Central memory CD4-positive, alpha-beta T cell (primary cell): ENCODE measurements at regions not wholly inside any gene's neighbourhood (a gene's known extent, or its start where the extent isn't known, plus 50 kb on each side); places are given as distances from the start of the nearest gene placed in this dataset.

Source experiments
- DNase-seq: peaks from one replicate; pipeline ENCODE4 v3.0.0; 2022

DNA sequence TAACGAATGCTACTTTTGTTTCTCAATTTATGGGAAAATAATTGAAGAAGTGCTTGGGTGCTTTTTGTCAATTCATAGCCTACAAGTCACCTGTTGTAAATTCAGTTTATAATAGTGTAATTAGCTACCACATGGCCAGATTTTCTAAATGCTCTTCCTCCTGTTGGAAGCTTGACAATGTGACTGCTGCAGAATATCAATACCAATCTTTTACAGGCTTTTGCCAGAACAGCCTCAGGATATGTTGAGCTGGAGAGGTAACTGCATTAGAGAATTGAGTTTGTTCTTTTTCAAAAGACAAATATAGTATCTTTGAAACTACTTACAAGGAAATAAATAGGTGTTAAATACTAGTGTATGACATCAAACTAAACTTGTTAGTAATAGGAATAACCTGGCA is 277.8 kb downstream of the POU4F1 start:
- no peak for DNase-seq

GRCh38 chr13:78323848-78324247 is 279.5 kb downstream of the POU4F1 start:
- DNase-seq: no peak

- DNase-seq: no peak
Measured at GRCh38 chr13:78323040-78323439, 280.3 kb downstream of the POU4F1 start.

DNA sequence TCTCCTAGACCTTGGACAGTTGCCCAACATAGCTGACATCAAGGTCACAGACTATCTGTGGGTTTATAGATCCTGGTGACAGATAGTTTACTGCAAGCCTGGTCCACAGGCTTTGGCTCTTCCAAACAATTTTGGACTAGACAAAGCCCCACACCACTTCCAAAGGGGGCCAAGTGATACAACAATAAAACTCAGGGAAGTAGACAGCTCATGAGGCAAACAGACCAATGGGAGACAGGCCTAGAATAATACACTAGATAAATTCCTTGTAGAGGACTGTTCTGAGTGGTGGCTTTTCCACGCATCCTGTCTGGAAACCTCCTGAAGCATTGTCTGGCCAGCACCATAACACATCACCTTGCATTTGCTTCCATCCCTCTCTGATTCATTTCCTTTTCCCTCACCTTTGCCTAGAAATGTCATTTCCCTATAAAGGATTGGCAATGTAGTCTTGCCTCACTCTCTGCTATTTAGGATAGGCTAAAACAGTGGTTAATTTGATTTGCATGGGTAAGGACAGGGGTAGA is 284.2 kb downstream of the POU4F1 start:
- DNase-seq: no peak

- DNase-seq: no peak
Measured at GRCh38 chr13:78317030-78317429, 286.3 kb downstream of the POU4F1 start.

- no peak for DNase-seq
Measured at GRCh38 chr13:78309497-78310180, 293.7 kb downstream of the POU4F1 start.

DNA sequence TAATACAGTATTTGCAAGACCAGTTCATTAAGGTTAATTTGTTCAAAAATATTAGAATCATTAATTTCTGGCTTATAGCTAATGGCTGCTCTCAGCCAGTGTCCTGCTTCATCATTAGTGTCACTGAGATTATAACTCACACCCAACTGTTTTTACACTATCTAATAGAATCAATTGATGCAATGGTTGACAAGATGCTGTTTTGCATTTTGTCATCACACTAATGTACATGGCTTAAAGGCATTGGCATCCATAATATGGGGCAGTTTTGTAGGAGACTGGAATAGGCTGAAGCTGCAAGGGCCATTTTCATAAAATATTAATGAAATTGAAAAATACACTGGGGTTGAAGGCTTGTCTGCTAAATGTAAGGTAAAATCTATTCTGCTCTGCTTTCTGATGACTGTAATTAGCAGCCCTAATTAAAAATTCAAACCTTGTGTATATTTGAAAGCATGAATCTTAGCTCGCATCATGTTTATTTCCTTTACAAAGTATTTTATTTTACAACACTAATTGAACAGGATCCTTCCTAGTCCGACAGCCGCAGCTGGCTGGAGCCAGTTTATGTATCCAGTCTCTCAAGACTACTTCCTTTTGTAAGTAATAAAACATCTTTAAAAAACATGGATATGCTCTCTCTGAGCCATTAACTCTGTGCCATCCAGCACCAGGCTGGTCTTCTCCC is 296.7 kb downstream of the POU4F1 start:
- DNase-seq: no peak

- no peak for DNase-seq
Measured at GRCh38 chr13:78305171-78305570, 298.2 kb downstream of the POU4F1 start.

- no peak for DNase-seq
Measured at GRCh38 chr13:78299832-78300623, 303.3 kb downstream of the POU4F1 start.

GRCh38 chr13:78298657-78299056 is 304.7 kb downstream of the POU4F1 start:
- no peak for DNase-seq

DNA sequence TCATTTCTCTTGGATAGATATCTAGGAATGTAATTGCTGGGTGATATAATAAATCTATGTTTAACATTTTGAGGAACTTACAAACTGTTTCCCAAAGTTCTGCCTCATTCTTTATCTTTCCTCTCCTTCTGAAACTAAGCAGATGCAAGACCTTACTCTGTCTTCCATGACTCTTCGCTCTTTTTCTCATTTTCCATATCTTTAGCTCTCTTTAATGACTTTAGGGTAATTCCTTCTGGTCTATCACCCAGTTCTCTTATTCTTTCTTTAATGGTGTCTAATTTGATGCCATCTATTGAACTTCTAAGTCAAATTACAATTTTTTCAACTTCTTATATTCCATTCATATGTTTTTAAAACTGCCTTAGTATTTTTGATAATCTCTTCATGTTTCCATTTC is 316.6 kb downstream of the POU4F1 start:
- DNase-seq: no peak

- no peak for DNase-seq
Measured at GRCh38 chr13:78265098-78265497, 338.3 kb downstream of the POU4F1 start.

- no peak for DNase-seq
Measured at GRCh38 chr13:78258304-78258703, 339.7 kb upstream of the EDNRB start.

DNA sequence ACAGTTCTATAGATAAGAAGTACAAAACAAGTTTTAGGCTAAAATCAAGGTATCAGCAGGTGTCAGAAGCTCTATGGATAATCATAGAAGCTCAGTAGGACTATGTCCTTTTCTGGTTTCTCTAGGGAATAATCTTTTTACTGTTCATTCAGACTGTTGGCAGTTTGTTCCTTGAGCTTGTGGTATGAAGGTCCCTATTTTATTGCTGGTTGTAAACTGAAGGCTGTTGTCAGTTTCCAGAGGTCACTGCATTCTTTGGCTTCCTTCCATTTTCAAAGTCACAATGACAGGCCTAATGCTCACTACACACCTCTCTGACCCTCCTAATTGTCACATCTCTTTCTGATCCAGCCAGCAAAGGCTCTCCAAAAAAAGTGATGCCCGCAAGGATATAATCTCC is 337.9 kb upstream of the EDNRB start:
- no peak for DNase-seq

- DNase-seq: no peak
Measured at GRCh38 chr13:78254113-78254512, 335.5 kb upstream of the EDNRB start.

- no peak for DNase-seq
Measured at GRCh38 chr13:78247362-78247761, 328.7 kb upstream of the EDNRB start.

GRCh38 chr13:78241278-78241919 is 322.8 kb upstream of the EDNRB start:
- DNase-seq: no peak

DNA sequence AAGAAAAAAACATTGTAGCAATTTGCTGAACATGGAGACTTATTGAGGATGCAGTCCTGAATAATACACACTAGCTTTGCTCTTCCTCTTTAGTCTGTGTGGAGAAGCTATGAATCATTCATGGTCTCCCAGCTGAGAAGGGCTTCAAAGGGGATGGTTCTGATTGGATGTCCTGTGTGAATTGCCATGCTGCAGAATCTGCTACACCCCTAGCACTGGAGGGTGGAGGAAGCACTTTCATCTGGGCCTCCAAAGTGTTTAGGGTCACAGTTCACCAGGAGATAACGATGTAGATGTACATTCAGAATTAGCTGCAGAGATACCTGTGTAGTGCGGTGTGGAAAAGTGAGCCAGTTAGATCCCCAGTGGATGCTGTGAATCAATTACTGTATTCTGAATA is 321.1 kb upstream of the EDNRB start:
- no peak for DNase-seq

DNA sequence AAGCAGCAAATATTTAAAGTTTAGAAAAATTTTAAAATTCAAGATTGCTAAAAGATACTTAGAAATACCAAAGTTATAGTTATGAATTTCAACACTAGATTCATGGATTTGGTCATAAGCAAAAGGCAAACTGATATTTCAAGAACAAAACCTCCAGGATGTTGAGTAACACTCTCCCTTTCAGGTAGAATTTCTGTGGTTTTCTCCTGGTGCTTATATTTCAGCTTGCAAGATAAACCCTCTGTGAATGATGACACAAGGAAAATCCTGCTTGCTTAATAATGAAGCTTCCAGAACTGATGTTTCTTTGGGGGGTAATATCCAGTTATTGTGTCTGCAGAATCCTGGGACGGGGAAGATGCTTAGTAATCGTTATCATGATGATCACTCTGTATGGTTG is 320.3 kb upstream of the EDNRB start:
- DNase-seq: no peak

DNA sequence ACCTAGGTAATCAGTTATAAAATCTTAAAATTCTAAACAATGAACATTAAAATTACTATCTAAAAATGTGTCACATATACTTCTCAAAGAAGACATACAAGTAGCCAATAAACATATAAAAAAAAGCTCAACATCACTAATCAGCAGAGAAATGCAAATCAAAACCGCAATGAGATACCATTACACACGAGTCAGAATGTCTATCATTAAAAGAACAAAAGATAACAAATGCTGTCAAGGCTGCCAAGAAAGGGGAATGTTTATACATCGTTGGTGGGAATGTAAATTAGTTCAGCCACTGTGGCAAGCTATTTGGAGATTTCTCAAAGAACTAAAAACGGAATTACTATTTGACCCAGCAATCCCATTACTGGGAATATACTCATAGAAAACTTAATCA is 310.3 kb upstream of the EDNRB start:
- DNase-seq: no peak

DNA sequence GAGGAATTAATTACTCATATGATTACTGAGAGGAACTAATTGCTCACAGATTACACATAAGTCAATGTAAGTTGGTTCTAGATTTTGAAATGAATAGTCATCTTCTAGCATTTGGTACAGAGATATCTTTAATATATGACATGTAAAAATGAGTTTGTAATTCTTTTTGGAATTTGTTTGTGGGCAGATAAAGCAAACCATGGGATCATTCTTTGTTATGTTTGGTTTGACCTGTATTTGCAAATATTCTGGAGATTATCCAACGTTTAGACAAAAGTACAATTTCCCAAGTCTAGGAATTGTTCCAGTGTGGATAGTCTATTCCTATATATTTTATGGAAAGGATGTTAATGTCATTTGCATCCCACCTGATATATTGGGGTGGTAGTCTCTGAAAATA is 309.6 kb upstream of the EDNRB start:
- no peak for DNase-seq

DNA sequence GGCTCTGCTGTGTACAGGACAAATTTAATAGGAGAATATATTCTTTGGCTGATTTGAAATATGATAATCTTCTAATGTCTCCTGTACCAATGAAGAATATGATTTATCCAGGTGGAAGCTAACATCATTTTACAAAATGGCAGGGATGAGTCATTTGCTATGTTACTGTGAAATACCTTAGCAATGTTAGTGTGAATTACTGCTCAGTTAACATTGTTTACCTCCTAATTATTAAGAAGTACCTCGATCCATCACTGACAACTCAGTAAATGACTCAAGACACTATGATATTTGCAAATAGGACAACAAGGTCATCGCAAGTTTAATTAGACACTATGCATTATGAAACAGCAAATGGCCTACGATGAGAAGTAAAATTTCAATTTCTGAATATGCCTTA is 309.1 kb upstream of the EDNRB start:
- DNase-seq: no peak

DNA sequence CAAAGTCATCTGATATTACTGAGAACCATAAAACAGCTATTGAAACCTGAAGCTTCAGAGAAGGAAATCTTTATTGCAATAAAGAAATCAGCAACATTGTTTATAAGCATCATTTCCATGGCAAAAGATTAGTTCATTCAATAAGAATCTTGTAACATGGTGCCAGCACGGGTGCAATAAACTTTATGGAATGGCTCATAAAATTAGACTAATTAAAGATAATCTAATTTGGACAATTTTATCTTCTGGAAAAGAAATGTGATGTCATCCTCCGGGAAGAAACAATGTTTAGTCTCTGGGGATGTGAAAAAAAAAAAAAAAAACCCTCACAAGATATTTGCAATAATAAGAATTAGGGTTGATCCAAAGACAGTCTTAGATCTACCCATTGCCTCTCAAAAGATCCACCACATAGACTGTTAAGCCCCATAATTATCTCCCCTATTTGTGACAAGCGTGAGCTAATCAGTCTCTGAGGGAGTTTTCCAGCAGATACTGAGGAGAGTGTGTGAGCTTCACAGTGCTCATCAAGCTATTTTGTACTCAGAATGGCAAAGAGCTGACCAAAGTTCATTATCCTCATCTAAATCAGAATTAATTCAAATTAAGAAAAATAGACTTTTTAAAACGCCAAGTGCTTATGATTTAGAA is 297.0 kb upstream of the EDNRB start:
- no peak for DNase-seq
